SH-SY5Y (cell line): ENCODE measurements at regions not wholly inside any gene's neighbourhood (a gene's known extent, or its start where the extent isn't known, plus 50 kb on each side); places are given as distances from the start of the nearest gene placed in this dataset.

Experiments
- GATA2 ChIP-seq: IDR thresholded peaks from 2 replicates; pipeline ENCODE4 v1.6.1; 2011; ENCODE audit warnings: mild to moderate bottlenecking, low read depth, low read length
- GATA3 ChIP-seq: IDR thresholded peaks from 2 replicates; pipeline ENCODE4 v1.6.1; 2011; ENCODE audit warnings: low read depth, mild to moderate bottlenecking, low read length, moderate library complexity

GRCh38 chr4:62899646-62900364 is 1509.4 kb downstream of the TECRL start:
- TF ChIP-seq GATA3: no peak
- TF ChIP-seq GATA2: no peak
